ENCODE measurements at regions not wholly inside any gene's neighbourhood (a gene's known extent, or its start where the extent isn't known, plus 50 kb on each side); places are given as distances from the start of the nearest gene placed in this dataset.
A peak's percentile ranks its signal among the peaks of the same experiment; 100 is the strongest.

DNA sequence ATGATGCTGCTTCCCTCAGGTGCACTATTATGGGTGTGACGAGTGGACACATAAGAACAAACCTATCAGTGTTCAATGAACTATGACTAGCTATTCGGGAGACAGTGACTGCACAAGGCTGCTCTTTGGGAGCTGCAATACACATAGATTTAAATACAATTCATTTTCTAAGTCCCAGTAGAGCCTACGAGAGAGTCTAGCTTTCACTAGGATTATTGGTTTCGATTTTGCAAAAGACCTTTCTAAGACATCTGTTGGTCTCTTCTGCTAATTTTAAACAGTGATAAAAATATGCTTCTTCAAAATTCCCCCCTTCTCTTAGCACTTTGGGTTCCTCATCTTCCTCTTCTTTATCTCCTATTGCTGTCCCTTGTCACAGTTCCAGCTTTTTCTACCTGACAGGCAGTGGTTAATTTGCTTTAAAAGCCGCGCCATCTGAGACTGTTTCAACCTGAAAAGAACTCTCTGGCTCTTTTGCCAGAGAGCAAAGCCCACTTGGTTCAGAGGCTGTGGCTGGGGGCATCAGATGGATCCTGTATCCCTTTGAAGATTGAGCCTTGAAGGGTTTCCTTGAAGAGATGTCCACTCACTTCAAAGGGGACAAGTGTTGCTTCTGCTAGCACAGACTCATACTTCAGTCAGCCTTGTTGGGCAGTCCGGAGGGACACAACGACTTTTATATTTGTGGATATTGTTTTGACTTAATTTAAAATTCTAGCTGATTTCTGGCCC lies 241.5 kb downstream of the MAN2A1 start:
- no peak overlapping the region for H3K4me3 ChIP-seq (ENCODE audit: low read length)
- DNase-seq (ENCODE audit: low read depth) = no peak
- TF ChIP-seq, protein P1, sequence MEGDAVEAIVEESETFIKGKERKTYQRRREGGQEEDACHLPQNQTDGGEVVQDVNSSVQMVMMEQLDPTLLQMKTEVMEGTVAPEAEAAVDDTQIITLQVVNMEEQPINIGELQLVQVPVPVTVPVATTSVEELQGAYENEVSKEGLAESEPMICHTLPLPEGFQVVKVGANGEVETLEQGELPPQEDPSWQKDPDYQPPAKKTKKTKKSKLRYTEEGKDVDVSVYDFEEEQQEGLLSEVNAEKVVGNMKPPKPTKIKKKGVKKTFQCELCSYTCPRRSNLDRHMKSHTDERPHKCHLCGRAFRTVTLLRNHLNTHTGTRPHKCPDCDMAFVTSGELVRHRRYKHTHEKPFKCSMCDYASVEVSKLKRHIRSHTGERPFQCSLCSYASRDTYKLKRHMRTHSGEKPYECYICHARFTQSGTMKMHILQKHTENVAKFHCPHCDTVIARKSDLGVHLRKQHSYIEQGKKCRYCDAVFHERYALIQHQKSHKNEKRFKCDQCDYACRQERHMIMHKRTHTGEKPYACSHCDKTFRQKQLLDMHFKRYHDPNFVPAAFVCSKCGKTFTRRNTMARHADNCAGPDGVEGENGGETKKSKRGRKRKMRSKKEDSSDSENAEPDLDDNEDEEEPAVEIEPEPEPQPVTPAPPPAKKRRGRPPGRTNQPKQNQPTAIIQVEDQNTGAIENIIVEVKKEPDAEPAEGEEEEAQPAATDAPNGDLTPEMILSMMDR (conservative IDR thresholded peaks at IDR 0.05; ENCODE audit: low read length) = no peak

- TF ChIP-seq, protein P1 (conservative IDR thresholded peaks at IDR 0.05; ENCODE audit: low read length) = no peak
- no peak for DNase-seq (ENCODE audit: low read depth)
- no peak overlapping the region for H3K4me3 ChIP-seq (ENCODE audit: low read length)
Observed at GRCh38 chr5:109935833-109936490, 246.2 kb downstream of the MAN2A1 start.

GRCh38 chr5:109936996-109937395 lies 247.3 kb downstream of the MAN2A1 start:
- H3K4me3 ChIP-seq (ENCODE audit: low read length) = no peak overlapping the region
- TF ChIP-seq, protein P1 (conservative IDR thresholded peaks at IDR 0.05; ENCODE audit: low read length) = no peak
- DNase-seq (ENCODE audit: low read depth) = no peak

DNA sequence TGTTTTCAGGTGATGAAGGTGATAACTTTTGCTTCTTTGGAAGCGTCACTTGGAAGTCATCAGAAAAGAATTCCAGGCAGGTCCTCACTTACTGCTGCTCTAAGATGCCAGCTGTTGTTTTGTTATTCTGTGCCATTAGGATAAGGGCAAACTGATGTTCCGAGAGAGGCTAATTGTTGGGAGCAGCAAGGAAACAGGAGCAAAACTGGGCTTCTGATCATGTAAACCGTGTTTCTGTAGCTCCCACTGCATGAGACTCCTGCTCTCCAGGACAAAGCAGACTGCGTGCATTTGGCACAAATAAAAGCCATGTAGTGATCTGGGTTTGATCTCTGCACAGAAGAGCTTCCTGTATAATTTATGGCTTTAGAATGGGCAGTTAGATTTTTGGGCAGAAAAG lies 248.2 kb downstream of the MAN2A1 start:
- no peak for DNase-seq (ENCODE audit: low read depth)
- TF ChIP-seq, protein P1 (conservative IDR thresholded peaks at IDR 0.05; ENCODE audit: low read length) = no peak
- H3K4me3 ChIP-seq (ENCODE audit: low read length) = no peak overlapping the region

GRCh38 chr5:109938453-109938852 lies 248.7 kb downstream of the MAN2A1 start:
- DNase-seq (ENCODE audit: low read depth) = no peak
- TF ChIP-seq, protein P1 (conservative IDR thresholded peaks at IDR 0.05; ENCODE audit: low read length) = no peak
- no peak overlapping the region for H3K4me3 ChIP-seq (ENCODE audit: low read length)

DNA sequence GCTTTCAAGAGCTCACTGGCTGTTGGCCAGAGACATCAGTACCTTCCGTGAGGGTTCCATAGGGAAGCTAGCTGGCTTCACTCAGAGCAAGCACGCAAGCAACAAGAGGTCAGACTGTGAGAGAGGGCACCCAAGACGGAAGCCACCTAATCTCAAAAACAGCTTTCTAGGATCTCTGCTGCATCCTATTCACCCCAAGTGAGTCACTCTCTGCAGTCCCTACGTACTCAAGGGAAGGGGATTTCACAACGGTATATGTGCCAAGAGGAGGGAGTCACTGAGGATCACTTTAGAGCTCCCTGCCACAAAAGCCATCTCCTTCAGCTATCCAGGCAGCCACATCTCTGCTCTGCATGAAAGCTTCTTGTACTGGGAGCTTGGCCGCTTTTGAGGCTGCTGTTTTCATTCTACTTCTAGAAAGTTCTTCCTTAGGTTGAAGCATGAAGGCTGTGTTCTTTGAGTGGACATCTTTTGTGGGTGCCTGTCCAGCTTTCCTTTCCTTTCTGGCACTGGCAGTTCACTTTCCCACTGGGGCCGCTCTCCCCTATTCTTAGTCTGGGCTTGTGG lies 249.5 kb downstream of the MAN2A1 start:
- peak; percentile 39 for DNase-seq (ENCODE audit: low read depth)
- TF ChIP-seq, protein P1 (conservative IDR thresholded peaks at IDR 0.05; ENCODE audit: low read length) = no peak

GRCh38 chr5:109942646-109943045 lies 252.9 kb downstream of the MAN2A1 start:
- no peak overlapping the region for H3K4me3 ChIP-seq (ENCODE audit: low read length)
- TF ChIP-seq, protein P1 (conservative IDR thresholded peaks at IDR 0.05; ENCODE audit: low read length) = no peak
- DNase-seq (ENCODE audit: low read depth) = no peak

More for the DNA sequence above, 249.5 kb downstream of the MAN2A1 start:
- H3K4me3 ChIP-seq (ENCODE audit: low read length) = no peak overlapping the region
